Lower leg skin (tissue), 4 donors: ENCODE measurements at regions not wholly inside any gene's neighbourhood (a gene's known extent, or its start where the extent isn't known, plus 50 kb on each side); places are given as distances from the start of the nearest gene placed in this dataset.

Source experiments
- DNase-seq, 2 donors: peaks; one replicate each; pipeline ENCODE4 v3.0.0-alpha.2; 2019; ENCODE audit warnings: low spot score in 2 of 2
- H3K4me3 ChIP-seq: fragments of 200-600 bp; sonication (generic); 2 replicates; pipeline ENCODE4 v1.5.1; 2017; ENCODE audit warnings: mild to moderate bottlenecking, low read depth; ENCODE audit not compliant: poor library complexity, severe bottlenecking
- CTCF ChIP-seq, 3 donors: fragments of 450-650 bp; IDR thresholded peaks; one replicate each; pipeline ENCODE4 v1.5.1; 2016; ENCODE audit warnings: antibody characterized with exemption in 3 of 3, mild to moderate bottlenecking in 3 of 3, moderate library complexity in 2 of 3
- POLR2A ChIP-seq, 2 donors: fragments of 450-650 bp; IDR thresholded peaks; one replicate each; pipeline ENCODE4 v1.6.1; 2016 to 2017; ENCODE audit warnings: antibody characterized with exemption in 2 of 2, mild to moderate bottlenecking in 1 of 2, moderate library complexity in 1 of 2
- WGBS, 2 donors: methylation state at CpG; one replicate each; pipeline ENCODE4 v1.1.5; 2018; 5-methylcytosine and 5-hydroxymethylcytosine counted together
- intact Hi-C: fragments of 100-400 bp; cut with DNase I; formaldehyde crosslinking; loops from one replicate; pipeline ENCODE4 v1.15.0; 2023; ENCODE audit warnings: low total_unique reads

DNA sequence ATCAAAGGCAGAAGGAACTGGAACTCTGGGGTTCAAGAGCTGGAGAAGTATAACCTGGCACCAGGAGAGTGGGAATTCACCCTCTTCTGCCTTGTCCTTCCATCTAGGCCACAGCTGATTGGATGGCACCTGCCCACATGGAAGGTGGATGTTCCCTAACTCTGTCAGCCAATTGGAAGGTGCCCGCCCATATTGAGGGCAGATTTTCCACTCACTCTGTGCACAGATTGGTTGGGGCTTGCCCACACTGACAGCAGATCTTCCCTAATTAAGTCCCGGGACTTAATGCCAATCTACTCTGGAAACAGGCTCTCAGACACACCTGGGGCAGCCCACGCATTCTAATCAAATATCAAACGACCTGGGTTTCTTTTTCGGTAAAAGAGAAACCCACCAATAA lies 1142.3 kb upstream of the CELF2 start:
- no peak for DNase-seq
- 83 to 85% methylated on average over 5 of the region's 5 CpGs for WGBS, 2 donors
- TF ChIP-seq CTCF (IDR thresholded peaks at IDR 0.05) (no peak), POLR2A (IDR thresholded peaks at IDR 0.05) (no peak)
- no peak overlapping the region for H3K4me3 ChIP-seq
- intact Hi-C loops = no loop called here

- DNase-seq = no peak
- peak overlapping the region; percentile 7 for H3K4me3 ChIP-seq
- no peak for TF ChIP-seq CTCF (IDR thresholded peaks at IDR 0.05)
- TF ChIP-seq POLR2A (IDR thresholded peaks at IDR 0.05) = no peak
- intact Hi-C loops = no loop called here
- 94% methylated on average over 12 of the region's 12 CpGs for WGBS, 2 donors
These were observed 1139.7 kb upstream of the CELF2 start for GRCh38 chr10:9877978-9878377.

DNA sequence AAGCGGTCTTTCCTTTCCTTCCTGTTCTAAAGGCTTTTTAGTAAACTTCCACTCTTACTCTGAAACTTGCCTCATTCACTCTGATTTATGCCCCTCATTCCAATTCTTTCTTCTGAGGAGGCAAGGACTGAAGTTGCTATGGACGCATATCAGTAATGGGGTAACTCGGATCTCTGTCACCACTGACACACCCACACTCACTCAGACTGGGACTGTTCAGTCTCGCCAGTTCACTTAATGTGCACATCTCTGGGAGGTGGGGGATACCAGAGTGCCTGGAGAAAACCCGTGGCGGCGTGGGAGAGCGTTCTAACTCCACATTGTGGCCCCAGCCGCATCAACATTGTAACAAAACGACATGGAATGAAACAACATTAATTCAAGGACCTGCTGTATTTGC lies 1139.3 kb upstream of the CELF2 start:
- intact Hi-C loops = no loop called here

GRCh38 chr10:9885761-9886160 lies 1131.9 kb upstream of the CELF2 start:
- no peak for DNase-seq
- WGBS, 2 donors = 68% methylated on average over 3 of the region's 3 CpGs
- no peak for TF ChIP-seq POLR2A (IDR thresholded peaks at IDR 0.05)
- TF ChIP-seq CTCF (IDR thresholded peaks at IDR 0.05) = no peak
- H3K4me3 ChIP-seq = no peak overlapping the region
- intact Hi-C loops = no loop called here

More for the DNA sequence above, 1139.3 kb upstream of the CELF2 start:
- TF ChIP-seq CTCF (IDR thresholded peaks at IDR 0.05) = no peak
- no peak for TF ChIP-seq POLR2A (IDR thresholded peaks at IDR 0.05)
- no peak for DNase-seq
- no peak overlapping the region for H3K4me3 ChIP-seq
- whole genome bisulfite sequencing, 2 donors = 92 to 96% methylated on average over 10 of the region's 10 CpGs

DNA sequence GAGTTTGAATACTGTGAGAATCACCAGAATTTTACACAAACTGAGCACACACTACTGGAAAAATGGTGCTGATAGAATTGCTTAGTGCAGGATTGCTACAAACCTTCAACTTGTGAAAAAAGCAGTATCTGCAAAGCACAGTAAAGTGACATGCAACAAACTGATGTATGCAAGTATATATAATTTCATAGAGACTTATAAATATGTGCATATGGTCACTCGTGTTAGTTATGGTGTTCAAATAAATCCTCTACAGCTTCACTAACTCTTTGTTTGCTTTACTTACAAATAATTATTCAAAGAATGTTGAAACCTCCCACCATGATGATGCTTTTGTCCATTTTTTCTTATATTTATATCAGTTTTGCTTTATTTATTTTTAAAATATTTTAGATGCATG lies 1130.9 kb upstream of the CELF2 start:
- 77% methylated on average over 1 of the region's 1 CpG for WGBS, 2 donors
- intact Hi-C loops = no loop called here
- TF ChIP-seq POLR2A (IDR thresholded peaks at IDR 0.05) = no peak
- no peak for TF ChIP-seq CTCF (IDR thresholded peaks at IDR 0.05)
- no peak for DNase-seq
- H3K4me3 ChIP-seq = no peak overlapping the region

- WGBS, 2 donors = 85 to 90% methylated on average over 2 of the region's 2 CpGs
- intact Hi-C loops = no loop called here
- no peak overlapping the region for H3K4me3 ChIP-seq
- no peak for DNase-seq
- TF ChIP-seq POLR2A (IDR thresholded peaks at IDR 0.05) (no peak), CTCF (IDR thresholded peaks at IDR 0.05) (no peak)
These were observed 1122.2 kb upstream of the CELF2 start for GRCh38 chr10:9895453-9895852.
